ENCODE measurements at regions not wholly inside any gene's neighbourhood (a gene's known extent, or its start where the extent isn't known, plus 50 kb on each side); places are given as distances from the start of the nearest gene placed in this dataset.

DNA sequence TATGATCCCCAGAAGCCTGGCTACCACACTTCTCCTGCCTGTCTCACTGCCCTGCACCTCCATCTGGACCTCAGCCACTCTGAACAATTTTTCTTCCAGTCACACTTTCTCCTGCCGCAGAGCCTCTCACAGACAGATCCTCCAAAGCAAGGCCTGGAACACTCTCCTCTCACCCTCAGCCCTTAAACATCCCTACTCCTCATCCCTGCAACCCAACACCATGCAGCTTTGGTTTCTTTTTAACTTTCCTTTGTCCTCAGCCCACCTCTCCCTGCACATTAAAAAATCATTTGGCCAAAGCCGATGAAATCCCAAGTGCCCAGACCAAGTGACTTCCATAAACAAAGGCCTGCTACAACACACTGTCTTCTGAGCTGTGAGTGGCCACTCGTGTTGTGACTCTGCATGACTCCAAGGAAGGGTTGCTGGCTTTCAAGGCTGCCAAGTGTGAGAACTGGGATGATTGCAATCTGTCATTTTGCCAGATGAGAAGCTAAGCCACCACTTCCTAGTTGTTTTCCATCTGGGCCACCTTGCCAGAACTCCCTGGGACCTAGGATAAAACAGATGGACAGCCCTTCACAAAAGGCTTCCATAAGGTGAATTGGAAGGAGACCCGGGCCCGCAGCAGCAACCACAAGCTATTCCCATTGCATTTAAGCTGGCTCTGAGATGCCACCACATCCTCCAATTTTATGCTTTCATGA lies 144.4 kb upstream of the SSTR4 start:
- ATAC-seq (ENCODE audit: low FRiP score) (no peak), DNase-seq (ENCODE audit: low spot score) (no peak)
- TF ChIP-seq, protein P1, sequence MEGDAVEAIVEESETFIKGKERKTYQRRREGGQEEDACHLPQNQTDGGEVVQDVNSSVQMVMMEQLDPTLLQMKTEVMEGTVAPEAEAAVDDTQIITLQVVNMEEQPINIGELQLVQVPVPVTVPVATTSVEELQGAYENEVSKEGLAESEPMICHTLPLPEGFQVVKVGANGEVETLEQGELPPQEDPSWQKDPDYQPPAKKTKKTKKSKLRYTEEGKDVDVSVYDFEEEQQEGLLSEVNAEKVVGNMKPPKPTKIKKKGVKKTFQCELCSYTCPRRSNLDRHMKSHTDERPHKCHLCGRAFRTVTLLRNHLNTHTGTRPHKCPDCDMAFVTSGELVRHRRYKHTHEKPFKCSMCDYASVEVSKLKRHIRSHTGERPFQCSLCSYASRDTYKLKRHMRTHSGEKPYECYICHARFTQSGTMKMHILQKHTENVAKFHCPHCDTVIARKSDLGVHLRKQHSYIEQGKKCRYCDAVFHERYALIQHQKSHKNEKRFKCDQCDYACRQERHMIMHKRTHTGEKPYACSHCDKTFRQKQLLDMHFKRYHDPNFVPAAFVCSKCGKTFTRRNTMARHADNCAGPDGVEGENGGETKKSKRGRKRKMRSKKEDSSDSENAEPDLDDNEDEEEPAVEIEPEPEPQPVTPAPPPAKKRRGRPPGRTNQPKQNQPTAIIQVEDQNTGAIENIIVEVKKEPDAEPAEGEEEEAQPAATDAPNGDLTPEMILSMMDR (IDR thresholded peaks at IDR 0.05): no peak

DNA sequence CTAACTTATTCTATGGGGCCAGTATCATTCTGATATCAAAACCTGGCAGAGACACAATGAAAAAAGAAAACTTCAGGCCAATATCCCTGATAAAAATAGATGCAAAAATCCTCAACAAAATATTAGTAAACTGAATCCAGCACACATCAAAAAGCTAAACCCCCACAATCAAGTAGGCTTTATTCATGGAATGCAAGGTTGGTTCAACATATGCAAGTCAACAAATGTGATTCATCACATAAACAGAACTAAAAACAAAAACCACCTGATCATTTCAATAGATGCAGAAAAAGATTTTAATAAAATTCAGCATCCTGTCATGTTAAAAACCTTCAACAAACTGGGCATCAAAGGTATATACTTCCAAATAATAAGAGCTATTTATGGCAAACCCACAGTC lies 133.9 kb upstream of the SSTR4 start:
- no peak for DNase-seq (ENCODE audit: low spot score)
- TF ChIP-seq, protein P1 (IDR thresholded peaks at IDR 0.05): no peak
- no peak for ATAC-seq (ENCODE audit: low FRiP score)

DNA sequence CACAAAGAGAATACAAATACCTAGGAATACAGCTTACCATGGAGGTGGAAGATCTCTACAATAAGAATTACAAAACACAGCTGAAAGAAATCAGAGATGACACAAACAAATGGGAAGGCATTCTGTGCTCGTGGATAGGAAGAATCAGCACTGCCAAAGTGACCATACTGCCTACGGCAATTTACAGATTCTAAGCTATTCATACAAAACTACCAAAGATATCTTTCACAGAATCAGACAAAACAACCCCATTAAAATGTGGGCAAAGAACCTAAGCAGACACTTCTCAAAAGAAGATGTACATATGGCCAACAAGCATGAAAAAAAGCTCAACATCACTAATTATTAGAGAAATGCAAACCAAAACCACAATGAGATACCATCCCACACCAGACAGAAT lies 133.2 kb upstream of the SSTR4 start:
- ATAC-seq (ENCODE audit: low FRiP score) (no peak), DNase-seq (ENCODE audit: low spot score) (no peak)
- TF ChIP-seq, protein P1 (IDR thresholded peaks at IDR 0.05): no peak

- no peak for ATAC-seq (ENCODE audit: low FRiP score)
- no peak for DNase-seq (ENCODE audit: low spot score)
- TF ChIP-seq, protein P1 (IDR thresholded peaks at IDR 0.05): no peak
Observed at GRCh38 chr20:22904386-22904785, 130.7 kb upstream of the SSTR4 start.

GRCh38 chr20:22904905-22905304 lies 130.2 kb upstream of the SSTR4 start:
- TF ChIP-seq, protein P1 (IDR thresholded peaks at IDR 0.05): no peak
- ATAC-seq (ENCODE audit: low FRiP score) (no peak), DNase-seq (ENCODE audit: low spot score) (no peak)

DNA sequence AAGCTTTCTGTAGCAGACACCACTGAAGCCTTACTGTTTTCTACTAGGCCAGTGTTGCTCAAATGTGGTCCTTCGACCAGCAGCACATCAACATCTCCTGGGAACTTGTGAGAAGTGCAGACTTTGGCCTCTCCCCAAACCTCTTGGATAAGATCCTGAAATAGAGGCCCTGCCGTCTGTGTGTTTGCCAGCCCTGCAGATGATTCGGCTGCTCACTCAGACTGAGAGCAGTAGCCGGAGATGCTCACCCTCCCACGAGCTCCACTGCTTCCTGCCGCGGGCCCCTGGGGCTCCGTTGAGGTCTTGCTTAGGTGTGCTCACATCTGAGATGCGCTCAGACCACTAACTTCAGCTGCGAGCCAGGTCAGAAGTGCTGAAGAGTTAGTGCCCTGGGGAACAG lies 129.5 kb upstream of the SSTR4 start:
- DNase-seq (ENCODE audit: low spot score) (no peak), ATAC-seq (ENCODE audit: low FRiP score) (peak; percentile 14)
- TF ChIP-seq, protein P1 (IDR thresholded peaks at IDR 0.05): no peak

DNA sequence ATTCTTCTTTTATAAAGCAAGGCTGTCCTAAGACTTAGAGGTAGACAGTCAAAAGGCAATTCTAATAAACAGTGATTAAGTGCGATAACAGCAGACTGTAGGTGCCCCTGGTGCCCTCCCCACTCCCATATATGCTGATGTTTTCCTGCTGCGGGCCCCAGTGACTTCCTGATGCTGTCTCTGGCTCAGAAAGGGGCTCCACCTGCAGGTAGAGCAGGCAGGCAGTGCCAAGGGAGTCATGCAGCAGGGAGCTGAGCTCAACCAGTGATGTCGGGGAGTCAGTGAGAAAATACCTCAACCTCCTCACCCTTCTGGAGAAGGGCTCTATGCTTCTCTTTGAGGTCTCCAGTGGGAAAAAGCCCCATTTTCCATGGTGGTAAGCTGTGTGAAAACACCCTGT lies 126.7 kb upstream of the SSTR4 start:
- TF ChIP-seq, protein P1 (IDR thresholded peaks at IDR 0.05): no peak
- DNase-seq (ENCODE audit: low spot score) (no peak), ATAC-seq (ENCODE audit: low FRiP score) (no peak)
